ENCODE measurements at regions not wholly inside any gene's neighbourhood (a gene's known extent, or its start where the extent isn't known, plus 50 kb on each side); places are given as distances from the start of the nearest gene placed in this dataset.

GRCh38 chr9:27888661-27889295 lies 315.5 kb upstream of the C9orf72 start:
- intact Hi-C loops (cut with DNase I) = no loop called here
- Histone ChIP-seq H3K9me3 (no peaks in the 10 kb centered on the region), H3K27me3 (ENCODE audit: low read depth) (no peaks in the 10 kb centered on the region), H3K27ac (no peak overlapping the region), H3K36me3 (no peaks in the 10 kb centered on the region), H3K4me3 (no peak overlapping the region), H3K4me1 (no peaks in the 10 kb centered on the region)
- DNase-seq = no peak
- TF ChIP-seq CTCF (IDR thresholded peaks at IDR 0.05) = peak; percentile 70
- peak; percentile 56 to 60 for ATAC-seq

- Histone ChIP-seq H3K4me3 (no peak overlapping the region), H3K27me3 (ENCODE audit: low read depth) (no peaks in the 10 kb centered on the region), H3K36me3 (no peaks in the 10 kb centered on the region), H3K27ac (no peak overlapping the region), H3K9me3 (no peaks in the 10 kb centered on the region), H3K4me1 (no peaks in the 10 kb centered on the region)
- ATAC-seq (no peak), DNase-seq (no peak)
- intact Hi-C loops (cut with DNase I) = no loop called here
- TF ChIP-seq CTCF (IDR thresholded peaks at IDR 0.05) = no peak
Measured at GRCh38 chr9:27924502-27924901, 351.2 kb upstream of the C9orf72 start.

GRCh38 chr9:27925815-27926214 lies 352.5 kb upstream of the C9orf72 start:
- H3K9me3 ChIP-seq = no peaks in the 10 kb centered on the region
- H3K36me3 ChIP-seq = no peaks in the 10 kb centered on the region
- ATAC-seq (peak in 1 of 2 donors; percentile 43), DNase-seq (no peak)
- no peak overlapping the region for H3K27ac ChIP-seq
- H3K4me3 ChIP-seq = no peak overlapping the region
- no peak for TF ChIP-seq CTCF (IDR thresholded peaks at IDR 0.05)
- no peaks in the 10 kb centered on the region for H3K27me3 ChIP-seq (ENCODE audit: low read depth)
- no peaks in the 10 kb centered on the region for H3K4me1 ChIP-seq
- intact Hi-C loops (cut with DNase I) = no loop called here

- TF ChIP-seq CTCF (IDR thresholded peaks at IDR 0.05) = no peak
- no peak overlapping the region for H3K4me3 ChIP-seq
- ATAC-seq (no peak), DNase-seq (no peak)
- H3K27me3 ChIP-seq (ENCODE audit: low read depth) = no peaks in the 10 kb centered on the region
- no peaks in the 10 kb centered on the region for H3K9me3 ChIP-seq
- no peaks in the 10 kb centered on the region for H3K36me3 ChIP-seq
- no peak overlapping the region for H3K27ac ChIP-seq
- intact Hi-C loops (cut with DNase I) = no loop called here
- no peaks in the 10 kb centered on the region for H3K4me1 ChIP-seq
Measured at GRCh38 chr9:27929841-27930240, 356.6 kb upstream of the C9orf72 start.

- ATAC-seq (no peak), DNase-seq (no peak)
- H3K27ac ChIP-seq = no peak overlapping the region
- H3K4me3 ChIP-seq = no peak overlapping the region
- H3K4me1 ChIP-seq = no peaks in the 10 kb centered on the region
- no peak for TF ChIP-seq CTCF (IDR thresholded peaks at IDR 0.05)
- no peaks in the 10 kb centered on the region for H3K36me3 ChIP-seq
- no peaks in the 10 kb centered on the region for H3K27me3 ChIP-seq (ENCODE audit: low read depth)
- H3K9me3 ChIP-seq = no peaks in the 10 kb centered on the region
- intact Hi-C loops (cut with DNase I) = no loop called here
Measured at GRCh38 chr9:27933210-27934025, 360.1 kb upstream of the C9orf72 start.
